Activated T-cell treated with anti-CD3 and anti-CD28 coated beads for 48 hours (primary cell): ENCODE measurements at regions not wholly inside any gene's neighbourhood (a gene's known extent, or its start where the extent isn't known, plus 50 kb on each side); places are given as distances from the start of the nearest gene placed in this dataset.

Experiments used
- DNase-seq: peaks from one replicate; pipeline ENCODE4 v3.0.0-alpha.2; 2020; ENCODE audit warnings: low read depth

GRCh38 chr19:31983647-31984046 is 361.8 kb upstream of the ZNF507 start:
- DNase-seq: no peak

GRCh38 chr19:31985001-31985605 is 360.3 kb upstream of the ZNF507 start:
- DNase-seq: no peak

GRCh38 chr19:31986951-31987350 is 358.5 kb upstream of the ZNF507 start:
- no peak for DNase-seq

- no peak for DNase-seq
These were observed 357.2 kb upstream of the ZNF507 start for GRCh38 chr19:31988256-31988655.

GRCh38 chr19:31991984-31992655 is 353.3 kb upstream of the ZNF507 start:
- no peak for DNase-seq

- DNase-seq: no peak
These were observed 352.7 kb upstream of the ZNF507 start for GRCh38 chr19:31992750-31993149.

GRCh38 chr19:31995546-31995945 is 349.9 kb upstream of the ZNF507 start:
- no peak for DNase-seq

GRCh38 chr19:32010071-32010470 is 335.3 kb upstream of the ZNF507 start:
- no peak for DNase-seq

- no peak for DNase-seq
These were observed 333.2 kb upstream of the ZNF507 start for GRCh38 chr19:32012206-32012605.

GRCh38 chr19:32012886-32013631 is 332.4 kb upstream of the ZNF507 start:
- DNase-seq: no peak

GRCh38 chr19:32017176-32017953 is 328.0 kb upstream of the ZNF507 start:
- no peak for DNase-seq

- DNase-seq: no peak
These were observed 327.4 kb upstream of the ZNF507 start for GRCh38 chr19:32018014-32018413.

- DNase-seq: no peak
These were observed 324.9 kb upstream of the ZNF507 start for GRCh38 chr19:32020538-32020937.

- DNase-seq: no peak
These were observed 323.3 kb upstream of the ZNF507 start for GRCh38 chr19:32022044-32022640.

GRCh38 chr19:32022731-32023563 is 322.5 kb upstream of the ZNF507 start:
- no peak for DNase-seq

GRCh38 chr19:32023564-32023832 is 321.9 kb upstream of the ZNF507 start:
- no peak for DNase-seq

- no peak for DNase-seq
These were observed 316.2 kb upstream of the ZNF507 start for GRCh38 chr19:32029235-32029634.

GRCh38 chr19:32032561-32032960 is 312.8 kb upstream of the ZNF507 start:
- DNase-seq: no peak

- no peak for DNase-seq
These were observed 309.8 kb upstream of the ZNF507 start for GRCh38 chr19:32035626-32036025.

GRCh38 chr19:32038021-32038920 is 307.1 kb upstream of the ZNF507 start:
- DNase-seq: no peak
